Heart left ventricle (tissue), 16 donors: ENCODE measurements at regions not wholly inside any gene's neighbourhood (a gene's known extent, or its start where the extent isn't known, plus 50 kb on each side); places are given as distances from the start of the nearest gene placed in this dataset.

ENCODE experiments used
- ATAC-seq, 4 donors: fragments of 200-7000 bp; cut with Tn5 transposase; one replicate each; pipeline ENCODE4 v1.9.1; 2020 to 2022; ENCODE audit warnings: moderate library complexity in 4 of 4, mild to moderate bottlenecking in 3 of 4, moderate number of reproducible peaks in 1 of 4
- DNase-seq, 5 donors: peaks; one replicate each; pipeline ENCODE4 v3.0.0-alpha.2; 2020
- H3K27ac ChIP-seq, 12 donors: fragments of 200-600 bp; sonication (generic) in 4 of 12; one replicate each; pipeline versions ENCODE4 v1.5.0 to v1.8.0; 2016 to 2022; ENCODE audit warnings: mild to moderate bottlenecking in 2 of 12
- H3K27me3 ChIP-seq, 9 donors: fragments of 200-600 bp; sonication (generic) in 2 of 9; one replicate each; pipeline versions ENCODE4 v1.5.1 to v1.8.0; 2016 to 2022; ENCODE audit warnings: mild to moderate bottlenecking in 3 of 9
- H3K36me3 ChIP-seq, 9 donors: fragments of 200-600 bp; sonication (generic) in 2 of 9; one replicate each; pipeline versions ENCODE4 v1.5.0 to v1.8.0; 2018 to 2022; ENCODE audit warnings: mild to moderate bottlenecking in 2 of 9
- H3K4me1 ChIP-seq, 12 donors: fragments of 200-600 bp; sonication (generic) in 4 of 12; one replicate each; pipeline versions ENCODE4 v1.5.0 to v1.8.0; 2016 to 2022; ENCODE audit warnings: mild to moderate bottlenecking in 3 of 12
- H3K4me3 ChIP-seq, 12 donors: fragments of 200-600 bp; sonication (generic) in 4 of 12; one replicate each; pipeline versions ENCODE4 v1.5.0 to v1.8.0; 2017 to 2022; ENCODE audit warnings: mild to moderate bottlenecking in 9 of 12, moderate library complexity in 4 of 12
- H3K9me3 ChIP-seq, 12 donors: fragments of 200-600 bp; sonication (generic) in 4 of 12; one replicate each; pipeline versions ENCODE4 v1.5.0 to v1.8.0; 2016 to 2022; ENCODE audit warnings: mild to moderate bottlenecking in 1 of 12
- POLR2A ChIP-seq, 2 donors: fragments of 450-650 bp; IDR thresholded peaks; one replicate each; pipeline ENCODE4 v1.6.1; 2017; ENCODE audit warnings: antibody characterized with exemption in 2 of 2, mild to moderate bottlenecking in 2 of 2, moderate library complexity in 2 of 2
- WGBS, 4 donors: extraction: QIAGEN DNeasy Blood & Tissue Kit in 2 of 4; methylation state at CpG; one replicate each; pipeline versions ENCODE4 v1.1.5 to v1.1.7; 2013 to 2018; 5-methylcytosine and 5-hydroxymethylcytosine counted together
- intact Hi-C, 10 donors: fragments of 100-400 bp; cut with DNase I; formaldehyde crosslinking; loops; one replicate each; pipeline versions ENCODE4 v1.11.1 to v1.14.2; 2022
- TF ChIP-seq, protein P1 (sequence below), 12 donors: fragments of 200-600 bp; sonication (generic) in 4 of 12; IDR thresholded peaks; one replicate each; pipeline versions ENCODE4 v1.5.0 to v1.8.0; 2018 to 2022; ENCODE audit warnings: antibody characterized with exemption in 12 of 12, mild to moderate bottlenecking in 5 of 12
- donor health status: ischemic (EF 13 %, LVEDD 7.1; RV severe dilation, severe dysfunction).
- donor health status: healthy with polysubstance abuse.
- donor health status: DM: no; HTN: yes; CAD: no.
- donor health status: DM: no; HTN: no; CAD: no.
- donor health status: ischemic (EF 25% LVEDD 6.9; RV normal size, moderate dysfunction).
- donor health status: ischemic (EF 25% LVEDD 5.7; RV mildly dilated, moderate dysfunction).
- donor health status: healthy.
- donor health status: DM: yes; HTN: yes; CAD: no.
- donor health status: ischemic (EF 35%, LVEDD 5.7; RV mildly dilated, moderate dysfunction).
- donor health status: nonischemic (EF 11% LVEDD 7.7; RV severe dilation, severe dysfunction).
- donor health status: DM: yes; HTN: yes; CAD: no.
- donor health status: PGD.
- donor health status: ischemic (EF 29% LVEDD 5.4; RV normal size, mild dysfunction).
- donor health status: nonischemic (EF 23%, LVEDD 6.1; RV moderate dilation, normal function).

DNA sequence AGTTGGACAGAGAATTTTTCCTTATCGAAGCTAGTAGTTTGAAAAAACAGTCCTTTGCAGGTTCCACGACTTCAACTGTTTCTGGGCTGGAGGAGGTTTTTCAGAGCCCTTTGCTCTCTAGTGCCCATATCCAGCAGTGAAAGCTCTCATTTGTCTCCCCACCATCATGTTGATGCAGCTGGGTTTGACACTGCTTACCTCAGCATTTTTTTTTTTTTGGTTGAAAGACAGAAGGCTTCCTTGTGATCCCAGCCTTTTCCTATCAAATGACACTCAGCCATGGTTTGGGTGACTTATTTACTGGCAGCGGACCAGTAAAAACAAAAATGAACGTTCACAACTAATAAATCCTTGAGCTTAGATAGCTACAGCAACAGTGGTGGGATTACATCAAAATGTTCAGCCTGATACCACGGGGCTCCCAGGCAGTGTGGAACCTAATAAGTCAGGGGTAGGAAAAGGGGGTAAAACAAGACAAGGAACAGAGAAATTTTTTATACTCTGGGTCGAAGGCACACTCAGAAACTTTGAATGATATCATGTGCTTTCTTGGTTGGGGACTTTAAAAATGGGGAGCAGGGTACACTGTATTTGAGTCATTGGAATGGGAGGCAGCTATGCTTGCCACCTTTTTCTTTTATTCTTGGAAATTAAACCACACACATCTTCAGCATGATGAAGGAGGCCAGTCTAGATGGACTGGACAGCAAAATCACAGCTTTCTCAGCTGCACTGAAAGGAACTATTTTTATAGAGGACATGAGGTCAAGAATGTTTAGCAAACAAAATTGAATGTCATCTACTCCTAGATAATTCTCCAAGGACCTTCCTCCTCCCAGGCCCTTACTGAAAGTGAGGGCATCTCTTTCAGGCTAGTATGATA, 308.9 kb upstream of the MPDZ start:
- intact Hi-C loops: loop anchor here in 4 of 10 donors (5.0 to 10.0 kb wide), 3 partner anchors 56 to 141 kb away; no protein-coding TSS in a partner anchor

DNA sequence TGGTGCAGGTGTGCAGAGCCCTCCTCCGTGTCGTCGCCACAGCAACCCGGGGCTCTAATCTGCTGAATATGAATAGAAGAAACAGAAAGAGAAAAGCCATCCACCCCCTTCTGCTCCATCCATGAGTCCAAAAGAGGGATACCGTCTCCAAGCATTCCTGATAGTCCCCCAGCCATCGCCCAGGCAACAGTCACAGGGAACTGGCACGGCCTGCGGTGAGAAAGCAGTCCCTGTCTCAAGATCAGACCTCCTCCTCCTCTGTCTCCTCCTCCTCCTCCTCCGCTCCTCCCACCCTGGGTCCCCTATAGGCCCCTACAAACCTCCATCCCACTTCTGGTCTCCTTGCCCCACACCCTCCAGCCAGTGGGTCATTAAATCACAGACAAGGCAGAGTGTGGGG, 308.1 kb upstream of the MPDZ start:
- DNase-seq: peak in 1 of 5 donors; percentile 44

More for the DNA sequence above, 308.9 kb upstream of the MPDZ start:
- DNase-seq (peak in 1 of 5 donors; percentile 29), ATAC-seq (peak; percentile 52 to 75 (median 64))
- Histone ChIP-seq H3K27ac (peak overlapping the region in 11 of 12 donors; percentile 26 to 78 (median 60)), H3K4me1 (peaks cover 0 to 57% (median 23%) of the 10 kb centered on the region in 12 donors), H3K27me3 (no peaks in the 10 kb centered on the region), H3K4me3 (no peak overlapping the region), H3K9me3 (no peaks in the 10 kb centered on the region), H3K36me3 (no peaks in the 10 kb centered on the region)
- TF ChIP-seq, protein P1, sequence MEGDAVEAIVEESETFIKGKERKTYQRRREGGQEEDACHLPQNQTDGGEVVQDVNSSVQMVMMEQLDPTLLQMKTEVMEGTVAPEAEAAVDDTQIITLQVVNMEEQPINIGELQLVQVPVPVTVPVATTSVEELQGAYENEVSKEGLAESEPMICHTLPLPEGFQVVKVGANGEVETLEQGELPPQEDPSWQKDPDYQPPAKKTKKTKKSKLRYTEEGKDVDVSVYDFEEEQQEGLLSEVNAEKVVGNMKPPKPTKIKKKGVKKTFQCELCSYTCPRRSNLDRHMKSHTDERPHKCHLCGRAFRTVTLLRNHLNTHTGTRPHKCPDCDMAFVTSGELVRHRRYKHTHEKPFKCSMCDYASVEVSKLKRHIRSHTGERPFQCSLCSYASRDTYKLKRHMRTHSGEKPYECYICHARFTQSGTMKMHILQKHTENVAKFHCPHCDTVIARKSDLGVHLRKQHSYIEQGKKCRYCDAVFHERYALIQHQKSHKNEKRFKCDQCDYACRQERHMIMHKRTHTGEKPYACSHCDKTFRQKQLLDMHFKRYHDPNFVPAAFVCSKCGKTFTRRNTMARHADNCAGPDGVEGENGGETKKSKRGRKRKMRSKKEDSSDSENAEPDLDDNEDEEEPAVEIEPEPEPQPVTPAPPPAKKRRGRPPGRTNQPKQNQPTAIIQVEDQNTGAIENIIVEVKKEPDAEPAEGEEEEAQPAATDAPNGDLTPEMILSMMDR (IDR thresholded peaks at IDR 0.05): no peak
- 49 to 67% (median 57%) methylated on average over 6 of the region's 6 CpGs for WGBS, 4 donors

DNA sequence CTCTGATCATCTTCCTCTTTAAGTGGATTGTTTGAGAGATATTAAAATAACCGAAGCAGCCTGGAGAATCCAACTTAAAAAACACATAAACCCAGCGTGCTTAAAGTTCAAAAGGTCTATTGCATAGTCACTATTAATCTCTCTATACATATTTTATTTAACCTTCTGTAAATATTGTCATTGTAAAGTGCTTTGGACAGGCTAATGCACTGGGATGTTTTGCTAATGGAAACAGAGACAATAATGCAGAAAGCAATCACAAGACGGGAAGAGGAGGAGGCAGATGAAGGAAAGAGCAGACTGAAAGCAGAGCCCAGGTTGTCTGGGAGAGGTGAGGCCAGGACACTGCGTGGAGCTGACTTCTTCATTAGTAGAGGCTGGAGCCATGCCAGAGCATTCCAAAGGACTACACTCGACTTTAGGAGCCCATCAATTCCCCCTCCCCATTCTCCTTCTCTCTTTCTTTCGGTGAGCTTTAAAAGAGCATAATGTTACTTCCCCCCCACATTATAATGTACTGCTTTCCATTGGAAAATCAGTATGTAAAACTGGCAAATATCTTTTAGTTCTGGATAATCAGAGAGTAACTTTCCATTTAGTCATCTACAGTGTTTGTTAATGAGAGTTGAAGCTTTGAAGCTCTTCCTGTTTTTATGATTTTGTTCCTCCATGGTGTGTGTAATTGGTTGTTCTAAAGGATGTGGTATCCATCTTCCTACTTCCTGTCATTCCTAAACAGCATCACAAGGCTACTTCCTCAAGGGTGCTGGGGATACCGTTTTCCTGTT, 307.3 kb upstream of the MPDZ start:
- intact Hi-C loops: loop anchor here in 4 of 10 donors (5.0 to 10.0 kb wide), 3 partner anchors 58 to 139 kb away; no protein-coding TSS in a partner anchor
- ATAC-seq (peak in 2 of 4 donors; percentile 34 to 59), DNase-seq (no peak)
- Histone ChIP-seq H3K4me3 (no peak overlapping the region), H3K36me3 (no peaks in the 10 kb centered on the region), H3K4me1 (peaks cover 0 to 54% (median 23%) of the 10 kb centered on the region in 12 donors), H3K9me3 (no peaks in the 10 kb centered on the region), H3K27me3 (no peaks in the 10 kb centered on the region), H3K27ac (peak overlapping the region in 11 of 12 donors; percentile 2 to 72 (median 55))
- TF ChIP-seq, protein P1 (IDR thresholded peaks at IDR 0.05): no peak
- TF ChIP-seq POLR2A (IDR thresholded peaks at IDR 0.05): no peak
- WGBS, 4 donors: 31 to 41% (median 35%) methylated on average over 7 of the region's 7 CpGs

More for the DNA sequence above, 308.1 kb upstream of the MPDZ start:
- peaks cover 0 to 57% (median 23%) of the 10 kb centered on the region in 12 donors for H3K4me1 ChIP-seq
- H3K36me3 ChIP-seq: no peaks in the 10 kb centered on the region
- intact Hi-C loops: loop anchor here in 4 of 10 donors (5.0 to 10.0 kb wide), 3 partner anchors 57 to 140 kb away; no protein-coding TSS in a partner anchor
- peak overlapping the region in 10 of 12 donors; percentile 2 to 78 (median 56) for H3K27ac ChIP-seq
- WGBS, 4 donors: 73 to 80% (median 77%) methylated on average over 9 of the region's 9 CpGs
- ATAC-seq: peak in 1 of 4 donors; percentile 18
- TF ChIP-seq, protein P1 (IDR thresholded peaks at IDR 0.05): no peak
- TF ChIP-seq POLR2A (IDR thresholded peaks at IDR 0.05): no peak
- no peaks in the 10 kb centered on the region for H3K9me3 ChIP-seq
- no peaks in the 10 kb centered on the region for H3K27me3 ChIP-seq
- no peak overlapping the region for H3K4me3 ChIP-seq
